IPS-18a (cell line): ENCODE measurements at regions not wholly inside any gene's neighbourhood (a gene's known extent, or its start where the extent isn't known, plus 50 kb on each side); places are given as distances from the start of the nearest gene placed in this dataset.

ENCODE experiments used
- H3K27ac ChIP-seq: one replicate; pipeline ENCODE4 v1.5.1; 2013; ENCODE audit warnings: low read length
- H3K27me3 ChIP-seq: one replicate; pipeline ENCODE4 v1.6.1; 2013; ENCODE audit warnings: mild to moderate bottlenecking, low read length; ENCODE audit not compliant: control insufficient read depth, insufficient read depth
- H3K36me3 ChIP-seq: one replicate; pipeline ENCODE4 v1.6.1; 2013; ENCODE audit warnings: low read depth, low read length; ENCODE audit not compliant: control insufficient read depth
- H3K4me1 ChIP-seq: one replicate; pipeline ENCODE4 v1.6.1; 2013; ENCODE audit warnings: low read depth, low read length; ENCODE audit not compliant: control insufficient read depth
- H3K4me3 ChIP-seq: one replicate; pipeline ENCODE4 v1.5.1; 2013; ENCODE audit warnings: low read length
- H3K9ac ChIP-seq: one replicate; pipeline ENCODE4 v1.6.1; 2013; ENCODE audit warnings: mild to moderate bottlenecking, low read length, moderate library complexity
- H3K9me3 ChIP-seq: one replicate; pipeline ENCODE4 v1.6.1; 2013; ENCODE audit warnings: low read depth, low read length; ENCODE audit not compliant: control insufficient read depth

DNA sequence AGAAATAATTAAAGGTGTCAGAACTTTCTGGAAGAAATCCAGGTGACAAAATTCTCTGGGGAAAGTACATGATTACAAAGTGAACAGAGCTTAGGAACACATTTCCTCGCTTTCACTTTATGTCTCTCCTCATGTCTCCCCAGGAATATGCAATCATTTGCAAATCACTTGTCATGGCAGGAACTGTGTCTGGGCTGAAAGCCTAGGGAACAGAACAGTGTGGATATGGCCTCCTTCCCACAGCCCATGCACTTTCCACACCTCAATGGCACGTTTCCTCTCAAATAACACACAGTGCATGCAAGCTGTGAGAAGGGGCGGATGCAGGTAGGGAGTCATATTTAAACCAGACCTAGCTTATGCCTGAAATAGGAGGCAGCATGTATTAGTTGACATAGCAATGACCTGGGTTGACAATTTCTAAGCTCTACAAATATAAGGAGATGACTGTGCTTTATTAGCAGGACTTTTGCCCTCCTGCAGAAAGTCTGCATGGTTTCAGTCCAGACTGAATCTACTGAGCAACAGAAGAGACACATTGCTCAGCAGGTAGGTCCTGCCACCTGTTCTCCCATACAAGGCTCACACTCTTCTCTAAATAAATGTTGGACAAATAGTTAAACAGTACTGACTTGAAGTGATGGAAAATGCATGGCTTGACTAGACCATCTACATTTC is 236.0 kb upstream of the ELAC2 start:
- no peak overlapping the region for H3K9ac ChIP-seq
- H3K36me3 ChIP-seq, result no peaks in the 10 kb centered on the region
- H3K27ac ChIP-seq, result no peak overlapping the region
- peaks cover 4% of the 10 kb centered on the region for H3K9me3 ChIP-seq
- H3K4me3 ChIP-seq, result no peak overlapping the region
- H3K4me1 ChIP-seq, result no peaks in the 10 kb centered on the region
- no peaks in the 10 kb centered on the region for H3K27me3 ChIP-seq

DNA sequence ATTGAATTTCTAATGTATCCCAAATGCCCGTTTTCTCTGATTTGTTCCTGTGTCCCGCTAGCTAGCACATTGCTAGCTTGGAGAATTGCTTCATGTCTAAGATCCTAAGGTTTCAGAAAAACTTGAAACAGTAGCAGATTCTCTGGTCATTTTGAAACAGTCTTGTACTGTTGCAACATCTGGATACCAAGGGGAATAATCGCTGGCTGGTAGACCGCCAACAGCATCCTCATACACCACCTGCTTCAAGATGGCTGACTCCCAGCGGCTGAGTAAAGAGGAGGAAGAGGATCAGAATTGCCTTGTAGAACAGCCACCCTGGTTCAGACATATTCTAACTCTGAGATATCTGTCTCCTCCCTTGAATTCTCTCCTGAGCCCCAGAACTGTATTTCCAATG is 226.7 kb upstream of the ELAC2 start:
- Histone ChIP-seq H3K4me1 (no peaks in the 10 kb centered on the region), H3K4me3 (no peak overlapping the region), H3K36me3 (no peaks in the 10 kb centered on the region), H3K27ac (no peak overlapping the region), H3K9ac (no peak overlapping the region), H3K27me3 (no peaks in the 10 kb centered on the region), H3K9me3 (peaks cover 4% of the 10 kb centered on the region)

DNA sequence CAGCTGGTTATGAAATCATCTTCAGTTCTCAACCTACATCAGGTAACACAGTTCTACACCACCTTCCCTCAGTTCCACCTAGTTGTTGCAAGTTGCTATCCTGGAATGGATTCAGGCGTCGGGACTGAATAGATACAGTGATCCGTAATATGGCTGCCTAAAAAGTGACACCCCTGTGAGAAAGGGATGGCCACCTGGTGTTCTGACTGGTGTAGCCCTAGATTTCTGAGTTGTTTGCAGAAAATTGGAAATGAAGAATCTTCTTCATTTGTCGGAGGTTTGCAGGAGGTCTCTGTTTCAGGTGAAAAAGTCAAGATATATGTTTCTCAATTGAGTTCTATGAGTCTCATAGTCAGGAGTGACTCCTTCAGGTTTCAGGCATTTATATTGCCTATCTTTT is 225.8 kb upstream of the ELAC2 start:
- no peaks in the 10 kb centered on the region for H3K4me1 ChIP-seq
- H3K27ac ChIP-seq, result no peak overlapping the region
- H3K36me3 ChIP-seq, result no peaks in the 10 kb centered on the region

DNA sequence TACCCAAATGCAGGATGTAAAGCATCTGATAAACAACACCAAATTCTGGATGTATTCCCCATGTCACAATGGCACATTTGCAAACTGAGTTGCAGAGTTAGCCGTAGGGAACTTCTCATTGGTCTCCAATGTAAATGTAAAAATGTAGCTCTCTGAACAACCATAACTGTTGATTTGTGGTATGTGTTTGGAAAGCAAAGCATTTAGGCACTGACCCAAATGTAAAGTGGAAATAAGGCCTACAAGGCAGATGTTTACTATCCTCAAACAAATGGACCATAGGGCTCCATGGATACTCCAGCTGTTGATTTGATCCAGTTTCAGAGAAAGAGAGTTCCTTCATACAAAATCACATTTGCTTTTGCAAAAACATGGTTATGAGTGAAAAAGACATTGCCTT is 223.0 kb upstream of the ELAC2 start:
- H3K9ac ChIP-seq, result no peak overlapping the region
- no peak overlapping the region for H3K4me3 ChIP-seq
- no peaks in the 10 kb centered on the region for H3K36me3 ChIP-seq
- no peaks in the 10 kb centered on the region for H3K9me3 ChIP-seq
- H3K4me1 ChIP-seq, result no peaks in the 10 kb centered on the region
- H3K27me3 ChIP-seq, result no peaks in the 10 kb centered on the region
- no peak overlapping the region for H3K27ac ChIP-seq

More for the DNA sequence above, 225.8 kb upstream of the ELAC2 start:
- Histone ChIP-seq H3K9ac (no peak overlapping the region), H3K27me3 (no peaks in the 10 kb centered on the region), H3K4me3 (no peak overlapping the region), H3K9me3 (peaks cover 3% of the 10 kb centered on the region)

DNA sequence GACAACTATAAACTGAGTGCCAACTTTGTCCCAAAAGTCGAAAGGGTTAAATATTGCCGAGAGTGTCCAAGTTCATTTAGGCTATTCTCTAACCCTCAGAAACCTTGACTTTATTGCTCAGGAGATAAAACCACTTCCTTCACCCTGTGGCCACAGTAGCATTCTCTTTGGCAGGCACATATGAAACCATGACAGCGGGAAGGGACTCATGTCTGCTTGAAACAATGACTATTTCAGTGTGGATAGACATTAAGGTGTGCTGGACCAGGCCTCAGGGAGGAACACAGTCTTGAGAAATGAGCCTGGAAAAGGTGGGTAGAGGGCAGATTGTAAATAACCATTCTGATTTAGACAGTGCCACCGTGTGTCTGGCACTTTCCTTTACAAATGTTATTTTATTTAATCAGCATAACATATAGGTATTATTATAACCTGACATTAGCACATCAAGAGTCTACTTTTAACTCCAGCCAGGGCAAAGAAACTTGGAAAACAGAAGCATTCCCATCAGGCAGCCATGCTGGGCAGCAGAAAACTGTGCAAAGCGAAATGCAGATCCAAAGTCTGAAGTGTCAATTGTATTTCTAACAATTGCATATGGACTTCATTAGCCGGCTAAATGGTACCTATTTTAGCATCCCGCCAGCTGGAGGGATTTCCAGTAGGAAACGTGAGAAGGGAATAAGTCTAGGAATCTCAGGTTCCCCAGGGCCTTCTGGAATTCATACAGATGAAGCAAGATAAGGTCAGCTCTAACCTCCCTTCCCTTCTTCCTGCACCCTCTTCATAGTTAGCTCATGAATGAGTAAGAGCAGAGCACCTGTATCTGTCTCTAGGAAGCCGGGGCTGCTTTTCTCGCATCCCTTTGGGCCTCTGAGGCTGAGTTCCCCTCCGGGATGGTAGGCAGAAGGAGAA is 212.8 kb upstream of the ELAC2 start:
- peaks cover 8% of the 10 kb centered on the region for H3K4me1 ChIP-seq
- no peaks in the 10 kb centered on the region for H3K27me3 ChIP-seq
- no peak overlapping the region for H3K4me3 ChIP-seq
- H3K9ac ChIP-seq, result no peak overlapping the region
- no peaks in the 10 kb centered on the region for H3K9me3 ChIP-seq
- H3K36me3 ChIP-seq, result no peaks in the 10 kb centered on the region
- no peak overlapping the region for H3K27ac ChIP-seq

DNA sequence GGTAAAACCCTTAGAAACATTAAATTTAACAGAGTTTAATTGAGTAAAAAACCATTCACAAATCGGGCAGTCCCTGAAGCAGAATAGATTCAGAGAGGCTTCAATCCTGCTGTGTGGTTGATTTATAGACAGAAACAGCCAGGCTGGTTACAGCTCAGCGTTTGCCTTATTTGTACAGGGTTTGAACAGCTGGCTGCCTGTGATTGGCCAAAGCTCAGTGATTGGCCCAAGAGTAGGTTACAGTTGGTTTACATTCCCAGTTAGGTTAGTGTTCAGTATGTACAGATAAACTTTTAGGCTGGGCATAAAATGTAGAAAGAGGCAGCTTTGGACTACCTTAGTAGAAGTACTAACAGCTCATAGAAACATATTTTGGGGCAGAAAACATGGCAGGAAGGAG is 210.4 kb upstream of the ELAC2 start:
- H3K27me3 ChIP-seq, result no peaks in the 10 kb centered on the region
- no peak overlapping the region for H3K27ac ChIP-seq
- H3K4me1 ChIP-seq, result peaks cover 8% of the 10 kb centered on the region
- no peak overlapping the region for H3K4me3 ChIP-seq
- no peaks in the 10 kb centered on the region for H3K9me3 ChIP-seq
- no peaks in the 10 kb centered on the region for H3K36me3 ChIP-seq
- H3K9ac ChIP-seq, result no peak overlapping the region

DNA sequence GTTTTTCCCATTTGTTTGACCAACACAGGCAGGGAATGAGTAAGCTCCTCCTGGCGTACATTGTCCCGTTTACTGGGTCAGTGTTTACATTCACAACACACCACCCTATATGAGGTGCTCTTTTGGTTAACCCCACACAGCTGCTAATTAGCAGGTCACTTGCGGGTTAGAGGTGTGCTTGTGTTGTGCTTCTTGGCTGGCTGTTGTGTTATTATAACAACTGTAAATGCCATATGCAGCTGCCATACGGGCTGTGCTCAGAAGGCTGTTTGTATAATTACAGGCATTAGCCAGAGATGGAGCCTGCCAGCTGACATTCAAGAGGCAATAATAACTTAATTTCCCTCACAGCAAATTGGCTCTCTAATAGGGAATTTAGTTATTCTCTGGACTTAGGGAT is 205.1 kb upstream of the ELAC2 start:
- Histone ChIP-seq H3K9me3 (no peaks in the 10 kb centered on the region), H3K27me3 (no peaks in the 10 kb centered on the region), H3K4me3 (no peak overlapping the region), H3K4me1 (no peaks in the 10 kb centered on the region), H3K9ac (no peak overlapping the region), H3K36me3 (no peaks in the 10 kb centered on the region), H3K27ac (no peak overlapping the region)

DNA sequence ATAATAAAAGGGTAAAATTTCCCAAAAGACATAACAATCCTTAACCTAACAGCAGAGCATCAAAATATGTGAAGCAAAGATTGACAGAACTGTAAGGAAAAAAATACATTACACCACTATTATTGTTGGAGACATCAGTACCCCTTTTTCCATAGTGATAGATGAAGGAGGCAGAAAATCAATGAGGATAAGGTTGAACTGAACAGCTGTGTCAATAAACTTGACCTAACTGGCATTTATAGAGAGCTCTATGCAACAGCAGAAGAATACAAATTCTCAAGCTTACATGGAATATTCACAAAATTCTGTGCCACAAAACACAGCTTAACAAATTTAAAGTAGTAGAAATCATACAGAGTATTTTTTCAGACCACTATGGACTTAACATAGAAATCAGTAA is 195.0 kb upstream of the ELAC2 start:
- Histone ChIP-seq H3K9ac (no peak overlapping the region), H3K9me3 (no peaks in the 10 kb centered on the region), H3K27me3 (no peaks in the 10 kb centered on the region), H3K4me3 (no peak overlapping the region), H3K4me1 (no peaks in the 10 kb centered on the region), H3K27ac (no peak overlapping the region), H3K36me3 (no peaks in the 10 kb centered on the region)

DNA sequence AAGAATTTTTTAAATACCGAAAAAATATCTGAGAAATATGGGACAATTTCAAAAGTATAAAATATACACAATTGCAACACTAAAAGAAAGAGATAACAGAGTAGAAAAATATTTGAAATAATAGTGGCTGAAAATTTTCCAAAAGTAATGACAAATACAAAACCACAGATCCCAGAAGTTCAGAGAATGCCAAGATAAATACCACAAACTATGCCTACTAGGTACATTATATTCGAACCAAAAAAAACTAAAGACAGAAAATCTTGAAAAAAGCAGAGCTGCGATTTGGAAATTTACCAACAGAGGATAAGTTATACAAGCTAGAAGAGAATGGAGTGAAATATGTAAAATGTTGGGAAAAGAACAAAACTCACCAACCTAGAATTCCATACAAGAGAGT is 191.3 kb upstream of the ELAC2 start:
- Histone ChIP-seq H3K9ac (no peak overlapping the region), H3K27me3 (no peaks in the 10 kb centered on the region), H3K36me3 (no peaks in the 10 kb centered on the region), H3K9me3 (no peaks in the 10 kb centered on the region), H3K27ac (no peak overlapping the region), H3K4me3 (no peak overlapping the region), H3K4me1 (no peaks in the 10 kb centered on the region)

DNA sequence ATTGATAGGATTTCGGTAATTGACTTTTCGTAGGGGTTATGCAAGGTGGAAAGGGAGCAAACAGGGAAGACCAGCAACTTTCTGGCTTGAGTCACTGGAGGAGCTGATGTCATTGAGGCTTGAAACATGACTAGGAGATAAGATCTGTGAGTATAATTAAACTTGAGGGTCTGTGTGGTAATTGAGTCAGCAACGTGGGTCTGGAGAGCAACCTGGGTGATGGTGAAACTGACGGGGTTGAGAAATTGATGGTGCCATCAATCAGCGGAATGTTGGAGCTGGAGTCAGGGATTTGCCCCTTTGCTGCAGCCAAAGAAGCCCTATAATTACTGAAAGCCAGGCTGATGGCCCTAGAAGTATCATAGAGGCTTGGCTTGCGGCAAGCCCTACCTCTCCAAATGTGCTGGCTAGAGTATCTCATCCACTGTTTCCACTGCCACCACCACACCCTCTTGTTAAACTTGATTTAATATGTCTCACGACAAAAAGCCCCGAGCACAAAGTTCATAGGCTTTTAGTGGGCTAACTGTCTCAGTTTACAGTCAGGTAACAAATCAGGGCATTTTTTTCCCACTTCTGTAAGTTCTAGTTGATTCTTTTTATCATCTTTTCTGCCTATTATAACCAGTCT is 186.9 kb upstream of the ELAC2 start:
- no peaks in the 10 kb centered on the region for H3K4me1 ChIP-seq

DNA sequence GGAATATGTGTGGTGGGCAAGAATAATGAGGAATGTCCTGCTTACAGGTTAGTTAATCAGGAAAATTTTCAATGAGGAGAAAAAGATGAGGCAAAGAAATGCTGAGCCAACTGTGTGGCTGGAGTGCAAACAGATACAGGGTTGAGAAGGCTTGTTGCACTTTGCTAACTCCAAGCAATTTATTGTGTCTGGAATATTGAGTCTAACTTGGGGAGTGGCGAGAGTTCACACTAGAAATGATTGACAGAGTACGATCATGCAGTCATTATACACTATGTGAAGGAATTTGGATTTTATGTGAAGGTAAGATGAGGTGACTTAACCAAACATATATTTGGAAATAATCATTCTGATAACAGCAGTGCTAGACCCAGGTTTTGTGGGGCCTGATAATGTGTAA is 185.0 kb upstream of the ELAC2 start:
- Histone ChIP-seq H3K27me3 (no peaks in the 10 kb centered on the region), H3K9ac (no peak overlapping the region), H3K27ac (no peak overlapping the region), H3K4me1 (no peaks in the 10 kb centered on the region), H3K36me3 (no peaks in the 10 kb centered on the region), H3K9me3 (no peaks in the 10 kb centered on the region), H3K4me3 (no peak overlapping the region)

More for the DNA sequence above, 186.9 kb upstream of the ELAC2 start:
- no peak overlapping the region for H3K9ac ChIP-seq
- no peaks in the 10 kb centered on the region for H3K36me3 ChIP-seq
- no peak overlapping the region for H3K27ac ChIP-seq
- no peaks in the 10 kb centered on the region for H3K27me3 ChIP-seq
- H3K9me3 ChIP-seq, result no peaks in the 10 kb centered on the region
- no peak overlapping the region for H3K4me3 ChIP-seq
